GM19035 (cell line): ENCODE measurements at regions not wholly inside any gene's neighbourhood (a gene's known extent, or its start where the extent isn't known, plus 50 kb on each side); places are given as distances from the start of the nearest gene placed in this dataset.
"Not testable (repeated sequence)": the region's sequence is repeated elsewhere in the genome, so short reads cannot be mapped to it uniquely, and the experiment has no call there.

Experiments
- ATAC-seq: cut with Tn5 transposase; IDR thresholded peaks from one replicate; pipeline ENCODE4 v1.9.1; 2021; ENCODE audit not compliant: unreplicated experiment

DNA sequence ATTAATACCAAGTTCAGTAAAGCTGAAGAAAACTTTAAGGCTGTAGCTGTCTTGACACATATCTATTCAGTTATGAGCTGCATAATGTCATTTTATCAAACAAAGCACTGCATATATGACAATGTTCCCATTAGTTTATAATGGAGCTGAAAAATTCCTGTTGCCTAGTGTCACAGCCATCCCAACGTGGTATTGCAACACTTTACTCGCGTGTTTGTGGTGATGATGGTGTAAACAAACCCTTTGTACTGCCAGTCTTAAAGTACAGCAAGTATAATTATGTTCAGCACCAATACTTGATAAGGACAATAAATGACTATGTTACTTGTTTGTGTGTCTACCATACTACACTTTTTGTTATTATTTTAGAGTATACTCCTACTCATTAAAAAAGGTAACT lies 1415.6 kb upstream of the PCDH7 start:
- no peak for ATAC-seq

DNA sequence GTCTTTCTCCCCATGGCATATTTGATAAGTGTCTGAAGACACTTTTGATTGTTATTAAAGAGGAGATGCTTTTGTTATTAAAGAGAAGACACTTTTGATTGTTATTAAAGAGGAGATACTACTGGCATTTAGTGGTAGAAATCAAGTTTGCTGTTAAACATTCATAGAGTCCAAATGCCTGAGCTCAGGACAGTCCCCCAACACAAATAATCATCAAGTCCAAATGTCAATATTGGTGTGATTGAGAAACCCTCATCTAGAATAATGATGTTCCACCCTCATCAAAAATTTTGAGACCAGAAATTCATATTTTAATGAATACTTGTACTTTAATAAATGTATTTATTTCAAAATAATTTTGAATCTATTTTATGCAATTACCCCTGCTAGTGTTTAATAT lies 1412.9 kb upstream of the PCDH7 start:
- no peak for ATAC-seq

DNA sequence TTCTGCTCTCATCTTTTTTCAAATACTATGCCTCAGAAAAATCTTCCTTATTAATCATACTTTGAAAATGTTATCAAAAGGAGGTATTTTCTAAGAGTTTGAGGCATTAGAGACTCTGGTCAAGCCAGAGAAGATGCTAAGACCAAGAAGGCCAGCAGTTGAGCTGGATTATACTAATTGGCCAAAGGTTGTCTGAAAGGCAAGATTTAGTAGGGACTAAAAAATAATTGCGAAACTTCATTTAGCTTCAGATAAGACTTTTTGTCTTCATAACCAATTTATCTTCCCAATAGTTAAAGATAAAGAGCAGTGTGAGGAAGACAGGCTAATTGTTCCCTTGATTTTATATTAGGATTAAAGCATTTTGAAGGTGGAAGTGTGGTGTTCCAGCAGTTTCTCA lies 1412.4 kb upstream of the PCDH7 start:
- ATAC-seq = no peak

DNA sequence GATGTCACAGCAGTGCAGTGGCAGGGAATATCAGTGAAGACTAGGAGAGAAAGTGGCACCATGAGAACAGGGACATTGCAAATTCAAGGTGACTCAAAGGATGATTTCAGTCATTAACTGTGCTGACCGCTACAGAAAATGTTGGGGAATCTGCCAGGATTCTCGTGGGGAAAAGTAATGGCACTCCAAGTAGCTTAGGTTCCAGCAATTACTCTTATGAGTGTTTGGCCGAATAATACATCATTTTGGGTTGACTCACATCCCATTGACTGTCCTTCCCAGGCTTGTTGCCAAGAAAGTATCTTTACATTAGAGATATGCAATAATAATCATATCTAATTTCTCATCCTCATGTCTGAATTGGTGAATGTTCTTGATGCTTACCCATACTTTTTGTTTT lies 1411.1 kb upstream of the PCDH7 start:
- no peak for ATAC-seq

DNA sequence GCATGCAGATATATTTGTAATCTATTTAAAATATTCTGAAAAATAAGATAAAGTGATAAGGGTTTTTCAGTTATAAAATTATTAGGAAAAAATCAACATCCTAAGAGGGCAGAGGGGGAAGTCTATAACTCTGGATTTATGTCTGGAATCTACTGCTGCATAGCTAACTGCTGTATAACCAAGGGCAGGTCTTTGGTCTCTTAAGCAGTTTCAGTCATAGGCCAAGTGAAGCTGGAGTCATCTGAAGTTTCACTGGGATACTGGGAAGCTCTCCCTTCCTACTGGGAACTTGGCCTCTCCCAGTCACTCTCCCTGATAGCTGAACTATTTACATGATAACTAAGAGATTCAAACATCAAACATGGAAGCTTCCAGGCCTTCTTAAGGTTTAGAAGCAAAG lies 1409.9 kb upstream of the PCDH7 start:
- no peak for ATAC-seq

DNA sequence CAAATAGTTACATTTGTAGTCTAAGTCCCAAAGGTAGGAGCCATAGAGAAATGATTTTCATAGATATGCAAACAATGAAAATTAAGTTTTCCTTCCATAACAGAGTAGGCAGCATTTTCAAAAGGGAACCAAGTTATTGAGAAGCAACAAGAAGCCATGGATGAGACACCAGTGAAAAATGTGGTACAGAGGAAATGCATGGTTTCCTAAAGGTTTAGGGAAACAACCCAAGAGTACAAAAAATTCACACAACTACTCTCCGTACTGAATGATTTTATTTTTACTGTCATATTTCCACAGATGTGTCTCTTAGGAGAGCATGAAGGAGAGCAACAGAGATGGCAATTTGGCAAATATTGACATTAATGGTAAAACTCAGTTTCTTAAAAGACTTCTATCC lies 1408.9 kb upstream of the PCDH7 start:
- no peak for ATAC-seq

DNA sequence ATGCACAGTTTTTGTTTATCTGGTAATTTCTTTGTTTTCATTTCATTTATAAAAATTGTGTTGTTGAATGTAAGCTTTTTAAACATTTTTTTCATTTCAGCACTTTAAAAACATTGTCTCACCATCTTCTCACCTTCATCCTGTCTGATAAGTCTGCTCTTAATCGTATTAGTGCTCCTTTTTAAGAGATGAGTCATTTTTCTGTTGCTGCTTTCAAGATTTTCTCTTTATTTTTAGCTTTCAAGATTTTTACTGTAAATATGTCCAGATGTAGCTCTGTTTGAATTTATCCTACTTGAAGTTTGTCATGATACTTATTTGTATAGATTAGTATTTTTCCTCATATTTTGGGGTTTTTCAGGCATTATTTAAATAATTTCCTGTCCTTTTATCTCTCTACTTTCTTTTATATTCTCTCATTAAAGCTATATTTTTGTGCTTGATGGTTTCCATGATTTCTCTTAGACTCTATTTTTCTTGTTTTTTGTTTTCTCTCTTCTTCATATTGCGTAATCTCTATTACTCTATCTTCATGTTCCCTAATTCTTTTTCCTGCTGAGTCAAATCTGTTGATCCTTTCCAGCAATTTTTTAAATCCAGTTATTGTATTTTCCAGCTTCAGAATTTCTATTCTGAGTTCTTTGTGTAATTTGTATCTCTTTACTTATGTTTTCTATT lies 1400.4 kb upstream of the PCDH7 start:
- no peak for ATAC-seq

DNA sequence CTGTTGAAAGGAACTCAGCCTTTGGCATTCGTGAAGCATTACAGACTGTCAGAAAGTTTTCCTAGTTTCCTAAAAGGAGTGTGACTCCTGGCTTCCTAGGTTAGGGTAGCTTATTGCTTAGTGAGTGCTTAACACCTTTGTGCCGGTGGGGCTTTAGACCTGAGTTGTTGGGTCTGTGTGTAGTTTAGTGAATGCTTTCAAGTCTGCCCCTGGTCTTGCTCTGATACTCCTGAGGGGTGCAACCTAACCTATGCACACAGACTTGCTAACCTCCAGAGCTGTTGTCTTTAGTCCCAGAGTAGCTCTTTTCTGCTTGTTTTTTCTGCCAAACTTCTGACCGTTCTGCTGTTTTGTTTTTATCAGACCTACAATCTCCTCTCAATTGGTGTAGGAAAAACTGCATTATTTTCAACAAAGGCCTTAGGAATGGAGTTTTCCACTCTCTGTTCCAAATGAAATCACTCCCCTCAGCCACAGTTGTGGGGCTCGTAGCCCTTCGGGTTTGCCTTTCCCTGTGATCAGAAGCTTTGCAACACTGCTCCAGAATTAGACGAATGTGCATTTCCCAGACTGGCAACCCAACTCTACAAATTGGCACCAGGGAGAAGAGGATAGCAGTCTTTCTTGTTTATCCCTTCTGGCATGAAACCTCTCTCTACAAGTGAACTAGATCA lies 1399.1 kb upstream of the PCDH7 start:
- ATAC-seq = no peak

DNA sequence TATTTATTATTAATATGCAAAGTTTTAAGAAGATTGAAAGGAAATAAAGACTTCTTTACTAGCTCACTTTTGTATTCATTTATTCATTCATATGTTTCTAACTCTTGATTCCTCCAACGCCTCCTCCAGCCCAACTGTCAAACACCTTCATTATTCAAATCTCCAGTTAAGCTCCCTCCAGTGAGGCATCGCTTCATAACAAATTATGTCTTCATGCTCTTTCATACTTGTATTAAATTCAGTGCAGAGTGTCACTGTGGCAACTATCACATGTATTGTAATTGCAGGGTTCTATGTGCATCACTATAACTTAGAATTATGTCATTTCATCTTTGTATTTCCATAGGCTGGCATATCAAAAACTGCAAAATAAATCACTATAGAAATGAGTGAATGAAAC lies 1394.2 kb upstream of the PCDH7 start:
- no peak for ATAC-seq

DNA sequence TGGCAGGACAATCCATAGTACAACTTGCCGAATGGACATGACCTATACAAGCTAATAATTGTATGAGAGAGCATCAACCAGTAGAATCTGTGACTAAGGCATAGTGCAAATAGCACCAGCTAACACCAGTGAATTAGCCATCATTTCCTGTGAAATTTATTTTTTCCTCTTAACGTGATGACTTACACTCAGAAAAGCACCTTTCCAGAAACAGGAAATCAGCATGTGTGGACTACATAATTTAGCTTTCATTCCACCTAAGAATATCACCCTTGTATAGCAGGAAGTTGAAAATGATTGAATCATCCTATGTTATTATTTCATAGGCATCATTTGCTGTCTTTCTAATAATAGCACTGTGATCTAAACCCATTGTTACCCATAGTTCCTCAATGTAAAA lies 1393.4 kb upstream of the PCDH7 start:
- no peak for ATAC-seq

DNA sequence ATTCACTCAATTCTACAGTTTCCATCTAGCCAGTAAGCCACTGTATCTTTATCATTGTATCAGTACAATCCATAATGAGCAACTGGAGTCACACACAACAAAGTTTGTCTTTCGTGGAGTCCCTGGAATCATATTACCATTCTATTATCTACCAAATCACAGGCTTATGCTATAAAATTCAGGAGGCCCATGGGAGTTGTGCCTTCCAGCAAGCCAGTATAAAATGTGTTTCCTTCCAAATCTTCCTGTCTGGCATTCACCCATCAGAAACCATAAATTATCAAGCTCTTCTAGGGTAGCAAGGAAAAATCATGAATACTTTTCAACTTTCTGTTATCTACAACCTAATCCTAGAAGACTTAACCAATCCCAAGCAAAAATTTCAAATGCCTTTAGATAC lies 1383.3 kb upstream of the PCDH7 start:
- no peak for ATAC-seq

DNA sequence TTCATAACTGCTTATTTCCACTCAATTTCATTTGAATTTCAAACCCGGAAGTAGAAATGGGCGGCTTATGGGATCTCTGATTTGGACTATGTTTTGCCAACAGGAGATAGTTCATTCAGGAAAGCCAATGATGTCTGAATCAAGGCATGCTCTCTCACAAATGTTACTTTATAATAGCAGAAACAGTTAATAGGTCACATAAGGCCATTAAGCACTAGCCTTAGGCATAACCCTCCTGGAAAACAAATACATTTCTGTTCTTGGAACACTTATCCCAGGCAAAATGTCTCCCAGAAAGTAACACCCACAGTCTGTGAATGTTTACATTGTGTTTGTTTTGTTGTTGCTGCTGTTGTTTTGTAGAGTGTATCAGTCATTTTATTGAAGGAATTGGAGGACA lies 1347.2 kb upstream of the PCDH7 start:
- ATAC-seq = no peak

DNA sequence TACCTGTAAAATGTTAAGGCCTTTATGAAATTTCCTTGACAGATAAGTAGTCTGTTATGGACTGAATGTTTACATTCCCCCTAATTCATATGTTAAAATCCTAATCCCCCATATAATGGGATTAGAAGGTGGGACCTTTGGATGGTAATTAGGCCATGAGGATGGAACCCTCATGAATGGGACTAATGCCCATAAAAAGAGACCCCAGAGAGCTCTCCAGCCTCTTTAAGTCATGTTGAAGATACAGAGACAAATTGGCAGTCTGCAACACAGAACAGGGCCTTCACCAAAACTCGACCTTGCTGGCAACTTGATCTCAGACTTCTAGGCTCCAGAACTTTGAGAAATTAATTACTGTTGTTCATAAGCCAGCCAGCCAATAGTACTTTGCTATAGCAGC lies 1344.5 kb upstream of the PCDH7 start:
- ATAC-seq = no peak

DNA sequence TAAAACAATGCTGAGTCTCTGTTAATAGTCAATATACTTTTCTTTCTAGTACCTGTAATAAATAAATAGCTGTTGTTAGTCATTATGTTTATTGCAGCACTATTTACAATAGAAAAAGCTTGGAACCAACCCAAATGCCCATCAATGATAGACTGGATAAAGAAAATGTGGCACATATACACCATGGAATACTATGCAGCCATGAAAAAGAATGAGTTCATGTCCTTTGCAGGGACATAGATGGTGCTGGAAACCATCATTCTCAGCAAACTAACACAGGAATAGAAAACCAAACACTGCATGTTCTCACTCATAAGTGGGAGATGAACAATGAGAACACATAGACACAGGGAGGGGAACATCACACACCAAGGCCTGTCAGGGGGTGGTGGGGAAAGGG lies 1341.9 kb upstream of the PCDH7 start:
- not testable (repeated sequence) for ATAC-seq

DNA sequence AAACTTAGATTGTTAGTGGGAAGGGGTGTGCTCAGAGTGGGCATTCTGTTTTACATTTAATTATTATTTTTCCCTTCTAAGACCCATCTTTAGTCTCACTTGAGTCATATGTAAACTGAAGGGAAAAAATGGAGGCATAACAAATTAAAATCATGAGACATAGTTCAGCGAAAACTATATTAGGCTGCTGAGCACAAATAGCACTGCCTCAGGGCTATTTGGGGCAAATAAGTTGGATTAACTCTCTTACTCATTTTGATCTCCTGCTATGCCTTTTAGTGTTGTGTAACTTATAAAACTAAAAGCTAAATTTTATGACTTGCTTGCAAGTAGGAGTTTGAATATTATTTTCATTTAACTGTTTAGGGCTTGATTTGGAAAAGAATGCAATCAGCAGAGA lies 1329.2 kb upstream of the PCDH7 start:
- no peak for ATAC-seq

DNA sequence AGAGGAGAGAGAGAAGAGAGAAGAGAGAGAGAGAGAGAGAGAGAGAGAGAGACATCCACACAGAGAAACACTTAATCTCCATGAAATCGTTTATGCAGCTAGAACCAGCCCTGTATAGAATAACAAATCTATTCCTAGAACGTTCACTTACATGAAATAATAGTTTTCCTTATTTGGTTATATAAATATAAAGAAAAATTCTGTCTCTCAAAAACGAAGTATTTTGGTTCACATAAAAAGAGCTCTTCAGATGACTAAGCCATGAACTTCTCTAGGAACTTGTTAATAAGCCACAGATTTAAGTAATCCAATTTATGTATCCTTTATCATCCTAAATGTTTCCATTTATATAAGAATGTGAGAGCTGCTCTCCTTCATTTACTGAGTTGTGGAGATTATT lies 1315.1 kb upstream of the PCDH7 start:
- no peak for ATAC-seq

DNA sequence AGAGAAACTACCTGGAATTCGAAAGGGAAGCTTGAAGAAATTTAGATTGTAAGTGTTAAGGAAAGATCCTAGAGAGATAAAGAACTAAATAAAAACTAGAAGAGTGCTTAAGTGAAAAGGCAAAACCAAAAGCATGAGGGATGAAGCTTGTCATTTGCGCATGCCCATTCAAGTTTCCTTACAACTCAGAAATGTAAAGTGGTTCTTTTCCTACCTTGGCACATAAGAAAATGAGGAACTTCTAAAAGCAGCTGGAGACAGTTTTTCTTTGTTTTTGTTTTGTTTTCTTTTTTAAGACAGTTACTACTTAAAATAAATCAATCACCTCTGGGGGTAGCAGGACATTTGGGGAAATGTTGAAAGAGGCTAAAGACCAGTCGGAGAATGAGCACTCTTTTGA lies 1304.4 kb upstream of the PCDH7 start:
- no peak for ATAC-seq

DNA sequence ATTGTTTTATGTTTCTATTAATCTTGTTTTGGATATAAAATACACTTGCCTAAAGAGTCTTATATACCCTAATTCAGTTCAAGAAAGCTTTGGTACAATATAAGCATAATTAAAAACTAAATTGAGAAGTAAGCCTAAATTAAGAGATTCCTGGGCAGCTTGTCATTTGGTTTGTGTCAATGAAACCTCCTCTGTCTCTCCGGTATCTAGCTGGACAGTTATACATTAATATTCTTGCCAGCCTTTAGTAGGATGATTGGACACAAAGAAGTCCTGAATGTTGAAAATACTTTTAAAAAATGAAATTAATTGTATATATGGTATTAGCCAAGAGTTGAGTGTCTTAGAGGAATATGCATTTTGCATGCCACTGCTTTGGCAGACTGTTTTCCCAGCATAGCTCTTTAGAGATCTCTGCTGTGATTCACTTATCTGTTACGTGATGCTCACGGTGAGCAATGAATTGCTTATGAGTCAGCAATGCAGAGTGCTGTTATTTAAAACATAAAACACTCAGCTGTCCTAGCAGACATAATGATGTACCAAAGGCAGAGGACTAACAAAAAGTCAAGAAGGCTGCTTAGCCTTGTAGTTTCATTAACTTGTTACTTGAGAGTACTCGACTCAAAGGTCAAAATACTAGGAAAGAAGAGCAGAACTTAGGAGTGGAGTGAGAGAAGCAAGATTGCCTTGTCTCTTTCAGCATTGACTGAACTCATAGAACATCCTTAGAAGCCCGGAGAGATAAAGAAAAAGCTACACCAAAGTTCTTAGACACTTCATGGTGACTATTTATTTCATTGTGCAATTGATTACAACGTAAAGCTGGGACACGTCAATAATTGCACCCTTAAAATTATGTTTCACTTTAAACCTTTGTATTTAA lies 1296.1 kb upstream of the PCDH7 start:
- ATAC-seq = no peak

DNA sequence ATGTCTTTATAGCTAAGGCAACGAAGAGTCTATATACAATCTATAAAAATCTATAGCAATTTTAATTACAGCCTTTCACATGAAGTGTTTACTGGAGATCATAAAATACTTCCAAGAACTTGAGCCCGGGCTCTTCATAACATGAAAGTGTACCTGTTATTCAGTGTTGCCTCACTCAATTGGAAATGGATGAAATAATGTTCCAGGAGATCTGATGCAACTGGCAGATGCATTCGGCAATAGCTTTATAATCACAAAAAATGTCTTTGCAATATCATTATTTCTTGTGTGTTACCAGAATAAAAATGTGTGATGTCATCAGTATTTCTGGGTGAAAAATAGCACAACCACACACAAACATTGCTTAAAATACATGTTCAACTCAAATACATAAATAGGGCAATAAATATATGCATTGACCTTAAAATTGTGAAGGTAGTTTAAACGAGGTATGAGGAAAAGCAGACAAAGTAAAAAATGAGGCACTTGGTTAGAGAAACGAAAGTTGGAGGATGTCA lies 1266.8 kb upstream of the PCDH7 start:
- ATAC-seq = no peak

DNA sequence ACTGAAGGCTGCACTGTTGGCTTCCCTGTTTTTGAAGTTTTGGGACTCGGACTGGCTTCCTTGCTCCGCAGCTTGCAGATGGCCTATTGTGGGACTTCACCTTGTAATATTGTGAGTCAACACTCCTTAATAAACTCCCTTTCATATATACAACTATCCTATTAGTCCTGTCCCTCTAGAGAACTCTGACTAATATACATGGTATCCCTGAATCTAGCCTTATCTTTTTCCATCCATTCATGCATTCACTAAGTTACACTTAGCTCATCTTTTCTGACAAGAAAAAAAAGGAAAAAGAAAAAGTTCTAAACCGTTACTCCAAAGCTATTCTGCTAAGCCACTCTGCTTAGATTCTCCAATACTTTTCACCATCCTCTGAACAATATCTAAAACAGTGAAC lies 1260.2 kb upstream of the PCDH7 start:
- ATAC-seq = no peak

DNA sequence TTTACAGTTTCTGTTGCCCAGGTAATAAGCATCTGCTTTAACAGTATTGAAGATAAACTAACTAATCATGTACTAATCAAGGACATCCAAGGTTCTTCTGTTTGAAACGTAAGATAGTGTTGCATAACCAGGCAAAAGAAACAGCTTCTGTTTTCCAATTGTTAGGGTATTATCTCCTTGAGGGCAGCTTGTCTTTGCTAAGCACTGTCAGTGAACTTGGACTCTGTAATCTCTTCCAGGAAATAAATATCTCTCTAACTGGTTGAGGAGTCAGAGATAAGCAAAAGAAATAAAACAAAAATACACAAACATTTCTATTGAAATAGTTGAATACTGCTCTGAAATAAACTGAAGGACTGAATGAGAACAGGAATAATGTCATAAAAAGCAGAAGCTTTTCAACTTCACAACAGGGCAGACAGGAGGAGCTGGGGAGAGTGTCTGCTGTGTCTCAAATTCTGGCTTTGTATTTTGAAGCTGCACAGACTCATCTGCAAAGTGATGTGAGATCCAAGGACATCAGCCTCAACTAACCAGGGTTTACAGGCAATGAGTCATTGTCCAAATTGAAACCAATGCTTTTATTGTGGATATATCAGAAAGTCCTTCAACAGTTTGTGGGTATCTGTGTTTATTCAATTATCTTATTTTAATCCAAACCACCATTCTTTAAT lies 1253.0 kb upstream of the PCDH7 start:
- ATAC-seq = no peak
